ENCODE measurements at regions not wholly inside any gene's neighbourhood (a gene's known extent, or its start where the extent isn't known, plus 50 kb on each side); places are given as distances from the start of the nearest gene placed in this dataset.

- Histone ChIP-seq H3K4me1 (ENCODE audit: control insufficient read depth, insufficient read depth, low read length) (no peaks in the 10 kb centered on the region), H3K9ac (ENCODE audit: extremely low read depth, low read length, poor library complexity, severe bottlenecking) (no peak overlapping the region), H3K9me3 (ENCODE audit: control insufficient read depth, low read length) (no peaks in the 10 kb centered on the region), H3K36me3 (ENCODE audit: control insufficient read depth, insufficient read depth, low read length) (no peaks in the 10 kb centered on the region), H3K27ac (ENCODE audit: low read depth, low read length) (no peak overlapping the region), H3K27me3 (ENCODE audit: control insufficient read depth, insufficient read depth, low read length, poor library complexity, severe bottlenecking) (no peaks in the 10 kb centered on the region), H3K4me3 (ENCODE audit: low read length) (no peak overlapping the region)
- TF ChIP-seq CTCF (conservative IDR thresholded peaks at IDR 0.05) = no peak
- peaks cover 7% of the 10 kb centered on the region for H3K4me1 Mint-ChIP-seq
- no peak for DNase-seq
- H3K4me3 Mint-ChIP-seq = no peak overlapping the region
- no peak overlapping the region for H3K27ac Mint-ChIP-seq
- H3K27me3 Mint-ChIP-seq (ENCODE audit: insufficient read depth) = no peaks in the 10 kb centered on the region
- H3K9me3 Mint-ChIP-seq = no peaks in the 10 kb centered on the region
- H3K36me3 Mint-ChIP-seq (ENCODE audit: low read depth) = no peaks in the 10 kb centered on the region
Observed at GRCh38 chr4:111540671-111541070, 604.6 kb upstream of the FAM241A start.

GRCh38 chr4:111542056-111542455 is 603.2 kb upstream of the FAM241A start:
- Mint-ChIP-seq H3K9me3 (no peaks in the 10 kb centered on the region), H3K27ac (no peak overlapping the region), H3K36me3 (ENCODE audit: low read depth) (no peaks in the 10 kb centered on the region), H3K4me3 (no peak overlapping the region), H3K4me1 (peaks cover 7% of the 10 kb centered on the region), H3K27me3 (ENCODE audit: insufficient read depth) (no peaks in the 10 kb centered on the region)
- Histone ChIP-seq H3K9me3 (ENCODE audit: control insufficient read depth, low read length) (no peaks in the 10 kb centered on the region), H3K27ac (ENCODE audit: low read depth, low read length) (no peak overlapping the region), H3K27me3 (ENCODE audit: control insufficient read depth, insufficient read depth, low read length, poor library complexity, severe bottlenecking) (no peaks in the 10 kb centered on the region), H3K36me3 (ENCODE audit: control insufficient read depth, insufficient read depth, low read length) (no peaks in the 10 kb centered on the region), H3K4me1 (ENCODE audit: control insufficient read depth, insufficient read depth, low read length) (no peaks in the 10 kb centered on the region), H3K4me3 (ENCODE audit: low read length) (no peak overlapping the region), H3K9ac (ENCODE audit: extremely low read depth, low read length, poor library complexity, severe bottlenecking) (no peak overlapping the region)
- no peak for TF ChIP-seq CTCF (conservative IDR thresholded peaks at IDR 0.05)
- no peak for DNase-seq

GRCh38 chr4:111546881-111547280 is 598.4 kb upstream of the FAM241A start:
- H3K27me3 ChIP-seq (ENCODE audit: control insufficient read depth, insufficient read depth, low read length, poor library complexity, severe bottlenecking) = no peaks in the 10 kb centered on the region
- H3K9me3 Mint-ChIP-seq = no peaks in the 10 kb centered on the region
- no peak overlapping the region for H3K9ac ChIP-seq (ENCODE audit: extremely low read depth, low read length, poor library complexity, severe bottlenecking)
- H3K27ac Mint-ChIP-seq = no peak overlapping the region
- H3K36me3 ChIP-seq (ENCODE audit: control insufficient read depth, insufficient read depth, low read length) = no peaks in the 10 kb centered on the region
- no peak overlapping the region for H3K4me3 ChIP-seq (ENCODE audit: low read length)
- no peaks in the 10 kb centered on the region for H3K27me3 Mint-ChIP-seq (ENCODE audit: insufficient read depth)
- no peak for DNase-seq
- no peak overlapping the region for H3K4me3 Mint-ChIP-seq
- H3K4me1 Mint-ChIP-seq = no peaks in the 10 kb centered on the region
- H3K27ac ChIP-seq (ENCODE audit: low read depth, low read length) = no peak overlapping the region
- H3K9me3 ChIP-seq (ENCODE audit: control insufficient read depth, low read length) = no peaks in the 10 kb centered on the region
- no peaks in the 10 kb centered on the region for H3K36me3 Mint-ChIP-seq (ENCODE audit: low read depth)
- 84 to 100% methylated on average over 2 of the region's 2 CpGs for WGBS, 2 experiments (ENCODE audit: insufficient coverage in 1 of 2, insufficient read length in 1 of 2)
- H3K4me1 ChIP-seq (ENCODE audit: control insufficient read depth, insufficient read depth, low read length) = no peaks in the 10 kb centered on the region
- TF ChIP-seq CTCF (conservative IDR thresholded peaks at IDR 0.05) = no peak
